H1 (cell line): ENCODE measurements at regions not wholly inside any gene's neighbourhood (a gene's known extent, or its start where the extent isn't known, plus 50 kb on each side); places are given as distances from the start of the nearest gene placed in this dataset.

Source experiments
- CEBPB ChIP-seq: IDR thresholded peaks from 2 replicates; pipeline ENCODE4 v1.6.1; 2012; ENCODE audit warnings: low read depth, low read length
- CHD2 ChIP-seq: IDR thresholded peaks from 2 replicates; pipeline ENCODE4 v1.6.1; 2012; ENCODE audit warnings: low read length, improper control_type of control experiment
- CTCF ChIP-seq, 3 experiments: IDR thresholded peaks; 1 replicate in 2 of 3; 2 replicates in 1 of 3; pipeline versions ENCODE4 v1.5.1 to v1.6.1; 2011; ENCODE audit warnings: low read length in 3 of 3, mild to moderate bottlenecking in 3 of 3, inconsistent platforms in 2 of 3, low read depth in 1 of 3, moderate library complexity in 1 of 3; ENCODE audit not compliant: insufficient read depth in 1 of 3; ENCODE audit errors: control extremely low read depth in 1 of 3

GRCh38 chr15:53230473-53230872 is 440.3 kb upstream of the ONECUT1 start:
- TF ChIP-seq CHD2 (no peak), CEBPB (no peak), CTCF (IDR thresholded peaks at IDR 0.05; ENCODE audit: control extremely low read depth in 1 of 3, insufficient read depth in 1 of 3, low read depth in 1 of 3, low read length in 3 of 3) (no peak)
